NCI-H526 treated with DMSO at 0.1 percent for 48 hours (cell line): ENCODE measurements at regions not wholly inside any gene's neighbourhood (a gene's known extent, or its start where the extent isn't known, plus 50 kb on each side); places are given as distances from the start of the nearest gene placed in this dataset.
"Not testable (repeated sequence)": the region's sequence is repeated elsewhere in the genome, so short reads cannot be mapped to it uniquely, and the experiment has no call there.

Source experiments
- DNase-seq: peaks from one replicate; lab custom pipeline; 2025; lab: John Stamatoyannopoulos, UW

GRCh38 chr10:8173866-8174243 lies 119.4 kb downstream of the GATA3 start:
- DNase-seq = no peak

- DNase-seq = no peak
These were observed 120.3 kb downstream of the GATA3 start for GRCh38 chr10:8174762-8175161.

- not testable (repeated sequence) for DNase-seq
These were observed 123.0 kb downstream of the GATA3 start for GRCh38 chr10:8177526-8177925.

GRCh38 chr10:8179773-8180172 lies 125.3 kb downstream of the GATA3 start:
- DNase-seq = not testable (repeated sequence)

- DNase-seq = no peak
These were observed 126.0 kb downstream of the GATA3 start for GRCh38 chr10:8180360-8181109.

GRCh38 chr10:8181496-8182157 lies 127.1 kb downstream of the GATA3 start:
- no peak for DNase-seq

GRCh38 chr10:8182806-8183205 lies 128.3 kb downstream of the GATA3 start:
- no peak for DNase-seq

GRCh38 chr10:8183241-8183704 lies 128.8 kb downstream of the GATA3 start:
- DNase-seq = no peak

- no peak for DNase-seq
These were observed 132.7 kb downstream of the GATA3 start for GRCh38 chr10:8187171-8187666.

- DNase-seq = no peak
These were observed 135.0 kb downstream of the GATA3 start for GRCh38 chr10:8189458-8189857.

GRCh38 chr10:8192301-8192700 lies 137.8 kb downstream of the GATA3 start:
- no peak for DNase-seq

GRCh38 chr10:8193546-8193945 lies 139.1 kb downstream of the GATA3 start:
- no peak for DNase-seq

GRCh38 chr10:8194050-8194449 lies 139.6 kb downstream of the GATA3 start:
- DNase-seq = no peak

GRCh38 chr10:8206882-8207281 lies 152.4 kb downstream of the GATA3 start:
- DNase-seq = no peak

- DNase-seq = no peak
These were observed 157.1 kb downstream of the GATA3 start for GRCh38 chr10:8211631-8212030.

- DNase-seq = no peak
These were observed 159.2 kb downstream of the GATA3 start for GRCh38 chr10:8213735-8214134.

GRCh38 chr10:8214587-8214986 lies 160.1 kb downstream of the GATA3 start:
- no peak for DNase-seq

GRCh38 chr10:8216893-8217292 lies 162.4 kb downstream of the GATA3 start:
- no peak for DNase-seq

GRCh38 chr10:8221451-8221850 lies 167.0 kb downstream of the GATA3 start:
- DNase-seq = no peak

GRCh38 chr10:8224591-8224990 lies 170.1 kb downstream of the GATA3 start:
- no peak for DNase-seq

- DNase-seq = no peak
These were observed 170.7 kb downstream of the GATA3 start for GRCh38 chr10:8225187-8225586.

GRCh38 chr10:8227246-8227645 lies 172.8 kb downstream of the GATA3 start:
- no peak for DNase-seq

- no peak for DNase-seq
These were observed 174.7 kb downstream of the GATA3 start for GRCh38 chr10:8229153-8229552.
